ENCODE measurements at regions not wholly inside any gene's neighbourhood (a gene's known extent, or its start where the extent isn't known, plus 50 kb on each side); places are given as distances from the start of the nearest gene placed in this dataset.

DNA sequence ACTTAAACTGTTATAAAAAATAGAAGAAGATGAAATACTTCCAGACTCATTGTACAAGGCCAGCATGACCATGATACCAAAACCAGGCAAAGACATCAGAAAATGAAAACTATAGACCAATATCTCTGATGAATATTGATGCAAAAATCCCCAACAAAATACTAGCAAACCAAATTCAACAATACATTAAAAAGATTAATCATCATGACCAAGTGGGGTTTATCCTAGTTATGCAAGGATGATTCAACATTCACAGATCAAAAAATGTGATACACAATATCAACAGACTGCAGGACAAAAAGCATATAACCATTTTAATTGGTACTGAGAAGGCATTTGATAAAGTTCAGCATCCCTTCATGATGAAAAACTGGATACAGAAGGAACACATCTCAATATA is 824.5 kb upstream of the RAG2 start:
- DNase-seq (ENCODE audit: low read depth, low spot score), result no peak
- H3K9me3 ChIP-seq (ENCODE audit: control insufficient read depth in 1 of 2, insufficient read depth in 1 of 2, low read depth in 1 of 2, low read length in 2 of 2), result peaks cover 4 to 27% of the 10 kb centered on the region in 2 experiments; a peak in 2 of 4 replicates
- TF ChIP-seq MAX (IDR thresholded peaks at IDR 0.05) (no peak), YY1 (IDR thresholded peaks at IDR 0.05; ENCODE audit: extremely low read depth, insufficient replicate concordance, low read depth, low read length) (no peak)
- TF ChIP-seq, protein P1, sequence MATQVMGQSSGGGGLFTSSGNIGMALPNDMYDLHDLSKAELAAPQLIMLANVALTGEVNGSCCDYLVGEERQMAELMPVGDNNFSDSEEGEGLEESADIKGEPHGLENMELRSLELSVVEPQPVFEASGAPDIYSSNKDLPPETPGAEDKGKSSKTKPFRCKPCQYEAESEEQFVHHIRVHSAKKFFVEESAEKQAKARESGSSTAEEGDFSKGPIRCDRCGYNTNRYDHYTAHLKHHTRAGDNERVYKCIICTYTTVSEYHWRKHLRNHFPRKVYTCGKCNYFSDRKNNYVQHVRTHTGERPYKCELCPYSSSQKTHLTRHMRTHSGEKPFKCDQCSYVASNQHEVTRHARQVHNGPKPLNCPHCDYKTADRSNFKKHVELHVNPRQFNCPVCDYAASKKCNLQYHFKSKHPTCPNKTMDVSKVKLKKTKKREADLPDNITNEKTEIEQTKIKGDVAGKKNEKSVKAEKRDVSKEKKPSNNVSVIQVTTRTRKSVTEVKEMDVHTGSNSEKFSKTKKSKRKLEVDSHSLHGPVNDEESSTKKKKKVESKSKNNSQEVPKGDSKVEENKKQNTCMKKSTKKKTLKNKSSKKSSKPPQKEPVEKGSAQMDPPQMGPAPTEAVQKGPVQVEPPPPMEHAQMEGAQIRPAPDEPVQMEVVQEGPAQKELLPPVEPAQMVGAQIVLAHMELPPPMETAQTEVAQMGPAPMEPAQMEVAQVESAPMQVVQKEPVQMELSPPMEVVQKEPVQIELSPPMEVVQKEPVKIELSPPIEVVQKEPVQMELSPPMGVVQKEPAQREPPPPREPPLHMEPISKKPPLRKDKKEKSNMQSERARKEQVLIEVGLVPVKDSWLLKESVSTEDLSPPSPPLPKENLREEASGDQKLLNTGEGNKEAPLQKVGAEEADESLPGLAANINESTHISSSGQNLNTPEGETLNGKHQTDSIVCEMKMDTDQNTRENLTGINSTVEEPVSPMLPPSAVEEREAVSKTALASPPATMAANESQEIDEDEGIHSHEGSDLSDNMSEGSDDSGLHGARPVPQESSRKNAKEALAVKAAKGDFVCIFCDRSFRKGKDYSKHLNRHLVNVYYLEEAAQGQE (IDR thresholded peaks at IDR 0.05; ENCODE audit: low read depth), result no peak

DNA sequence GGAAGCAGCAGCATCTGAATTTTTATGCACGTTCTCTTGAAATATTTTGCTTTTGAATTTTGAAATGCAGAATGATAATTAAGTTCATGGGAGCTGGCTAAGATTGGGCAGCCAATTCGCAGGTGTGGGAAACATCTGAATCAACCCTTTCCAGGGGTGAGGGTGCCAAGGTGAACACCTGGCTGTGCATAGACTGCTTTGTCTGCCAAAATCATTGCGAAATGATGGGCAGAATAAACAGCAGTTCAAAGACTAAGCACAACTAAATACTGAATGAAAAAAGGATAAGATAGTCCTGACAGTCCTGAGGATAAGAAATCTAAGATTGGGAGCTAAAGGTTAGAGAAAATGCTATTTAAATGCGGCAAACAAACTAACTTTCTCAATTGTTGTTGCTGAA is 813.3 kb upstream of the RAG2 start:
- no peaks in the 10 kb centered on the region for H3K79me2 ChIP-seq (ENCODE audit: insufficient read depth, low read length)
- H3K9me3 ChIP-seq (ENCODE audit: control insufficient read depth in 1 of 2, insufficient read depth in 1 of 2, low read depth in 1 of 2, low read length in 2 of 2), result peaks cover 0 to 16% of the 10 kb centered on the region in 2 experiments; a peak in 2 of 4 replicates
- no peaks in the 10 kb centered on the region for H3K36me3 ChIP-seq (ENCODE audit: control insufficient read depth in 1 of 2, insufficient read depth in 2 of 2, low read length in 2 of 2)
- intact Hi-C loops (cut with micrococcal nuclease), result no loop called here
- CTCF ChIA-PET, result no interaction called here
- no peaks in the 10 kb centered on the region for H3K4me1 ChIP-seq (ENCODE audit: control insufficient read depth in 1 of 2, insufficient read depth in 2 of 2, low read length in 2 of 2)
- ATAC-seq, result no peak
- H4K20me1 ChIP-seq (ENCODE audit: insufficient read depth), result no peaks in the 10 kb centered on the region
- H3K4me3 ChIP-seq (replicated peaks in 1 of 2; ENCODE audit: low read depth in 1 of 2, low read length in 2 of 2), result no peak overlapping the region
- no peak overlapping the region for H3K27ac ChIP-seq (ENCODE audit: low read depth, low read length)
- no TSS peak for BruUV-seq (replicated peaks)
- H3K27me3 ChIP-seq (ENCODE audit: insufficient read depth, low read length), result no peaks in the 10 kb centered on the region
- no peak overlapping the region for H2AFZ ChIP-seq (ENCODE audit: low read depth, low read length, poor library complexity, severe bottlenecking)
- TF ChIP-seq POLR2A (IDR thresholded peaks at IDR 0.05; ENCODE audit: borderline replicate concordance, extremely low read depth, insufficient read depth, insufficient read length) (no peak), ZFX (IDR thresholded peaks at IDR 0.05) (no peak), RAD21 (IDR thresholded peaks at IDR 0.05; ENCODE audit: low read depth) (no peak), CBX3 (IDR thresholded peaks at IDR 0.05; ENCODE audit: low read depth) (no peak), JUND (IDR thresholded peaks at IDR 0.05) (no peak), SIN3A (IDR thresholded peaks at IDR 0.05; ENCODE audit: low read depth) (no peak), CTCF (IDR thresholded peaks at IDR 0.05 in 2 of 3, conservative IDR thresholded peaks at IDR 0.05 in 1 of 3; ENCODE audit: borderline replicate concordance in 1 of 3, insufficient read depth in 1 of 3, low read depth in 2 of 3, low read length in 2 of 3) (no peak), EZH2phosphoT487 (IDR thresholded peaks at IDR 0.05; ENCODE audit: borderline replicate concordance) (no peak), EZH2 (IDR thresholded peaks at IDR 0.05) (no peak), YY1 (IDR thresholded peaks at IDR 0.05; ENCODE audit: extremely low read depth, insufficient replicate concordance, low read depth, low read length) (no peak), MAX (IDR thresholded peaks at IDR 0.05) (no peak), POLR2AphosphoS5 (IDR thresholded peaks at IDR 0.05; ENCODE audit: low read depth, low read length) (no peak), CEBPB (IDR thresholded peaks at IDR 0.05; ENCODE audit: low read depth) (no peak), TCF7L2 (IDR thresholded peaks at IDR 0.05; ENCODE audit: borderline replicate concordance, extremely low read depth, insufficient read depth, insufficient read length) (no peak), ELF1 (IDR thresholded peaks at IDR 0.05; ENCODE audit: borderline replicate concordance, low read depth) (no peak), FOSL1 (IDR thresholded peaks at IDR 0.05; ENCODE audit: low read depth) (no peak)
- H3K4me2 ChIP-seq (ENCODE audit: low read length), result no peak overlapping the region
- POLR2A ChIA-PET, result no interaction called here
- no peak overlapping the region for H3K9ac ChIP-seq (ENCODE audit: low read length)
- RAD21 ChIA-PET (ENCODE audit: low non-redundant PET in 1 of 2, low total read pairs in 2 of 2, uncharacterized antibody in 2 of 2, unreplicated experiment in 2 of 2), result no interaction called here
- no peak for DNase-seq (ENCODE audit: low read depth, low spot score)
- H3K9me2 ChIP-seq (ENCODE audit: insufficient read depth), result no peaks in the 10 kb centered on the region

More for the DNA sequence above, 824.5 kb upstream of the RAG2 start:
- ChIA-PET POLR2A (no interaction called here), CTCF (no interaction called here), RAD21 (ENCODE audit: low non-redundant PET in 1 of 2, low total read pairs in 2 of 2, uncharacterized antibody in 2 of 2, unreplicated experiment in 2 of 2) (no interaction called here)
- no peaks in the 10 kb centered on the region for H3K9me2 ChIP-seq (ENCODE audit: insufficient read depth)
- no peak overlapping the region for H3K9ac ChIP-seq (ENCODE audit: low read length)
- no peak overlapping the region for H3K4me3 ChIP-seq (replicated peaks in 1 of 2; ENCODE audit: low read depth in 1 of 2, low read length in 2 of 2)
- BruUV-seq (replicated peaks), result no TSS peak
- no peak overlapping the region for H3K4me2 ChIP-seq (ENCODE audit: low read length)
- no peaks in the 10 kb centered on the region for H3K36me3 ChIP-seq (ENCODE audit: control insufficient read depth in 1 of 2, insufficient read depth in 2 of 2, low read length in 2 of 2)
- no peak for ATAC-seq
- H2AFZ ChIP-seq (ENCODE audit: low read depth, low read length, poor library complexity, severe bottlenecking), result no peak overlapping the region
- no peaks in the 10 kb centered on the region for H3K79me2 ChIP-seq (ENCODE audit: insufficient read depth, low read length)
- H3K27ac ChIP-seq (ENCODE audit: low read depth, low read length), result no peak overlapping the region
- intact Hi-C loops (cut with micrococcal nuclease), result no loop called here
- H3K4me1 ChIP-seq (ENCODE audit: control insufficient read depth in 1 of 2, insufficient read depth in 2 of 2, low read length in 2 of 2), result no peaks in the 10 kb centered on the region
- H4K20me1 ChIP-seq (ENCODE audit: insufficient read depth), result no peaks in the 10 kb centered on the region
- H3K27me3 ChIP-seq (ENCODE audit: insufficient read depth, low read length), result no peaks in the 10 kb centered on the region
